Stimulated activated CD8-positive, alpha-beta memory T cell treated with anti-CD3 and anti-CD28 coated beads, Interleukin-4, amount 100 ng/mL, for 4 hours (primary cell): ENCODE measurements at regions not wholly inside any gene's neighbourhood (a gene's known extent, or its start where the extent isn't known, plus 50 kb on each side); places are given as distances from the start of the nearest gene placed in this dataset.
A peak's percentile ranks its signal among the peaks of the same experiment; 100 is the strongest.
"Not testable (repeated sequence)": the region's sequence is repeated elsewhere in the genome, so short reads cannot be mapped to it uniquely, and the experiment has no call there.

Source experiments
- DNase-seq, 2 donors: peaks; one replicate each; pipeline ENCODE4 v3.0.0-alpha.2; 2020; ENCODE audit warnings: low read depth in 2 of 2, low spot score in 1 of 2

GRCh38 chr6:30832864-30833263, 51.5 kb upstream of the DDR1 start:
- DNase-seq, result no peak

- no peak for DNase-seq
Measured at GRCh38 chr6:30830438-30830837, 53.9 kb upstream of the DDR1 start.

DNA sequence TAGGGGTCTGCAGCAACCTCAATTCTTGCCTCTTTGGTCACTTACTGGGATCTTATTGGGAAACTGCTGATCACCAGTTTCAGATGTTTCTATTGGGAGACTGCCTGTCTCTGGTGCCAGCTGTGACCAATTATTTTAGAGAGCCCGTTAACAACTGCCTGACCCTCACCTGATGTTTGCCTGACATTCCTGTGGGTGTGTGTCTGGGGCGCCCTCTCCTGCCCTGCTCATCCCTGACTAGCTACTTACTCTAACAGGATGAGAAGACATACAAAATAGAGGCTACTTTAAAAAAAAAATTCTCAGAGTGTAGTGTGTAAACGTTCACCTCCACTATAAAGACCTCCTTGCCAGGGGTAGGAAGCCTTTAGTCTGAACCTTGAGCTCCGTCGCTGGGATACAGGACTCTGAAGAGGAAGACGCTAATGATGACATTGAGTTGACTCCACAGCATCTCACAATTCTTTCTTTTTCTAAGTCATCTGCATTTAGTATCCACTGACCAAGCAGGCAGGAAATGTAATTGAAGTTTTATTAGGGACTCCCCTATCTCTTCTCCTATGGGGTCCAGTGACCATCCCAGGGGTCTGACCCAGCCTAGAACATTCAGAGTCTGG, 54.6 kb upstream of the DDR1 start:
- DNase-seq, result no peak

GRCh38 chr6:30829033-30829432, 55.3 kb upstream of the DDR1 start:
- DNase-seq, result no peak

DNA sequence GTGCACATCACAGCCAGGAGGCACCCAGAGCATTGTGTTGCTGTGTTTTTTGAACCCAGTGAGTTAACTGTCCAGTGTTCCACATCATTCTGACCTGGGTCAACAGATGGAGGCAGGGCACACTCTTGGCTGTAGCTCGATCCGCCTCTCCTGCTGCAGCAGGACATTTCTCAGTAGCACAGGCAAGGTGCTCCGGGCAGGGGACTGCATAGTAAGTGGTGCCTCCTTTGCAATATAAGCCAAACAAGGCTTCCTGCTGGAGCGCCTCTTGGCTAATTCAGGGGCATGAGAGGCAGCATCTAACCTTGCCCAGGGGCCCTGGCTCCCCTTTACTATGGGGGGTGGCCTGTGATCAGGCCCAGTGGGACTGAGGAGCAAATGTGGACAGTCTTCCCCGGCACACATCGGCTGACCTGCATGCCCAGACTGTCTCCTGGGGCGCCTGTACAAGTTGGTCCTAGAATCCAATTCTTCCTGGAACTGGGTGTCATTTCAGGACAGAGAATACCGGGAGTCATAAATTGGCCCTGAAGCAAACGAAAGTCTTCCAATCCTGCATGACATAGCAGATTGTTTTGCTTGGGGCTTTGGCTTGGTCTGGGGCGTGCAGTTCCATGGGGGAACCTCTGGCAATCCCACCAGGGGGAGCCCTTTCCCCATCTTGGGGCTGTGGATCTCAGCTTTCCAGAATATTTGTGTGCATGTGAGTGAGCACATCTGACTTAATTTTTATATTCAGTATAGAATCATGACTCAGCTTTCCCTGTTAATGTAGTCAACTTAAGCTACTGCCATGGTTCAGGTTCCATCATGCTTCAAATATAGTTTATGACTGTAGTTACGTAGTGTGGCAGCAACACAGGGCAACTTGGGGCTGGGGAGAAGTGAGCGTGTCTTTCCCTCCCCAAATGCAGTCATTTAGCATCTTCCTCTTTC, 56.0 kb upstream of the DDR1 start:
- peak; percentile 69 to 76 for DNase-seq

GRCh38 chr6:30826961-30827342, 57.4 kb upstream of the DDR1 start:
- no peak for DNase-seq

- no peak for DNase-seq
Measured at GRCh38 chr6:30824698-30825097, 59.6 kb upstream of the DDR1 start.

DNA sequence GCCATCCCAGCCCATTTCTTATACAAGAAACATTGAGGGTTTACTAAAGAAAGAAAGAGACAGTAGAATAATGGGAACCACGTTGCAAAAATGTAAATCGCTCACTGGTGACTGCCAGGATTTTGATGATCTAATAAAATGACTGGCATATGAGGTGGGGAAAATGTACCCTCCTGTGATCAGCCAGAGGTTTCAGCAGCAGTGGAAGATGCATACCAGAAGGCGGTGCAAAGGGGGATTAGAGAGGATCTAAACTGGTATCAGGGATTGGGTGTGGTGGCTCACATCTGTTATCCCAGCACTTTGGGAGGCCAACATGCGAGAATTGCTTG, 60.8 kb upstream of the DDR1 start:
- no peak for DNase-seq

- no peak for DNase-seq
Measured at GRCh38 chr6:30821862-30822784, 62.2 kb upstream of the DDR1 start.

GRCh38 chr6:30820193-30820592, 64.1 kb upstream of the DDR1 start:
- no peak for DNase-seq

DNA sequence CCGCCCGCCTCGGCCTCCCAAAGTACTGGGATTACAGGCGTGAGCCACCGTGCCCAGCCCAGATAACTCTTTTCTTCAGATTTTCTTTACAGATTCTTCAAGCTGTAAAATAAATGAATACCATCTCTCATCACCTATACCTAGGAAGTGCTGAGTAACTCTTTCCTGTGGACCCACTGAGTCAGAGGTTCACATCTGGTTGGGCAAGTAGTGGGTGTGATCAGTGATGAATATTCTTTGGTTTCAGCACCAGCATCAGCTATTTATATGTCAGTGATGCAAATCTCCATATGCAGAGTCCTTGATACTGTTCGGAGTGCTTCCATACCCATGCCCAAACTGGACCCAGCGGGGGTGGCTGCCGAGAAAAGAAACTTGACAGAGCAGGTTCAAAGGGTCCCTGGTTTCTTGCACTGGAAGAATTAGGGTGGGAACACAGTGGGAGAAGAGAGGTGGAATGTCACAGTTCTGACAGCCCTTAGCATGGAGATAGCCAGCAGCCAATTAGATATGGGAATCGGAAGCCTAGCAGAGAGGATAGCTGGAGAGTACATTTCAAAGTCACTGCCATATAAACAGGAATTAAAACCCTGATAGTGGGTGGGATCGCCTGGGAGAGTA, 64.9 kb upstream of the DDR1 start:
- DNase-seq, result peak; percentile 47 to 58

- DNase-seq, result no peak
Measured at GRCh38 chr6:30818391-30818841, 65.9 kb upstream of the DDR1 start.

DNA sequence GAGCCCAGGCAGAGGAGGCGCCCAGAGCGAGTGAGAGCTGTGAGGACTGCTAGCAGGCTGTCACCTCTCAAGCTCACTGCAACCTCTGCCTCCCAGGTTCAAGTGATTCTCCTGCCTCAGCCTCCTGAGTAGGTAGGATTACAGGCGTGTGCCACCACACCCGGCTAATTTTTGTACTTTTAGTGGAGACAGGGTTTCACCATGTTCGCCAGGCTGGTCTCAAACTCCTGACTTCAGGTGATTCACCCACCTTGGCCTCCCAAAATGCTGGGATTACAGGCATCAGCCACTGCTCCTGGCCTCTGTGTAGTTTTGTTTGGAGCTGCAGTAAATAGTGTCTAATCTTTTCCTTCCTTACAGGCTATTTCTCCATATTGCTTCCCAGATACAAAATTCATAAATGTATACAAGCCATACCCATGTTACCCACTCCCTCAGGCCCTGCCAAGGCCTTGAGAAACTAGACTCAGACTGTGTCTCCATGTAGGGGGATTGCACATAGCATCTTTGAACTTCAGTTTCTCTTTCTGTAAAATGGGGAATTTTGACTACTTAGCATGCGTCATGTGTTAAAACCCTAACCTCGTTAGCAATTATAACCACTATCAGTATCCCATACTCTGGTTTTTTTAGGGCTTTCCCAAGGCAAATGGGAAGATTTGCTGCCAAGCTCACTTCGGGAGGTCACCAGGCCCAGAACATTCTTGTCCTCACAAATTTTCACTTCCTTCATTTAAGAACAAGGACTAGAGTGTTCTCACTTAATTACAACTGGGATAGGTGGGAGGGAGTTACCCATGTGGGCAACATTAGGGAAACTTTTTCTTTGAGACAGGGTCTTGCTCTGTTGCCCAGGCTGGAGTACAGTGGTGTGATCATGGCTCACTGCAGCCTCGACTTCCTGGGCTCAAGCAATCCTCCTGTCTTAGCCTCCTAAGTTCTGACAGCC, 67.3 kb upstream of the DDR1 start:
- DNase-seq, result no peak

DNA sequence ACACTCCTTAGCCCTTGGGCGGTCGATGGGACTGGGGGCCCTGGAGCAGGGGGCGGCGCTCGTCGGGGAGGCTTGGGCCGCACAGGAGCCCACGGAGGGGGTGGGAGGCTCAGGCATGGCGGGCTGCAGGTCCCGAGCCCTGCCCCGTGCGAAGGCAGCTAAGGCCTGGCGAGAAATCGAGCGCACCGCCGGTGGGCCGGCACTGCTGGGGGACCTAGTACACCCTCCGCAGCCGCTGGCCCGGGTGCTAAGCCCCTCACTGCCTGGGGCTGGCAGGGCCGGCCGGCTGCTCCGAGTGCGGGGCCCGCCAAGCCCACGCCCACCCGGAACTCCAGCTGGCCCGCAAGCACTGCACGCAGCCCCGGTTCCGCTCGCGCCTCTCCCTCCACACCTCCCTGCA, 68.0 kb upstream of the DDR1 start:
- DNase-seq, result not testable (repeated sequence)

GRCh38 chr6:30815041-30815742, 69.1 kb upstream of the DDR1 start:
- not testable (repeated sequence) for DNase-seq

DNA sequence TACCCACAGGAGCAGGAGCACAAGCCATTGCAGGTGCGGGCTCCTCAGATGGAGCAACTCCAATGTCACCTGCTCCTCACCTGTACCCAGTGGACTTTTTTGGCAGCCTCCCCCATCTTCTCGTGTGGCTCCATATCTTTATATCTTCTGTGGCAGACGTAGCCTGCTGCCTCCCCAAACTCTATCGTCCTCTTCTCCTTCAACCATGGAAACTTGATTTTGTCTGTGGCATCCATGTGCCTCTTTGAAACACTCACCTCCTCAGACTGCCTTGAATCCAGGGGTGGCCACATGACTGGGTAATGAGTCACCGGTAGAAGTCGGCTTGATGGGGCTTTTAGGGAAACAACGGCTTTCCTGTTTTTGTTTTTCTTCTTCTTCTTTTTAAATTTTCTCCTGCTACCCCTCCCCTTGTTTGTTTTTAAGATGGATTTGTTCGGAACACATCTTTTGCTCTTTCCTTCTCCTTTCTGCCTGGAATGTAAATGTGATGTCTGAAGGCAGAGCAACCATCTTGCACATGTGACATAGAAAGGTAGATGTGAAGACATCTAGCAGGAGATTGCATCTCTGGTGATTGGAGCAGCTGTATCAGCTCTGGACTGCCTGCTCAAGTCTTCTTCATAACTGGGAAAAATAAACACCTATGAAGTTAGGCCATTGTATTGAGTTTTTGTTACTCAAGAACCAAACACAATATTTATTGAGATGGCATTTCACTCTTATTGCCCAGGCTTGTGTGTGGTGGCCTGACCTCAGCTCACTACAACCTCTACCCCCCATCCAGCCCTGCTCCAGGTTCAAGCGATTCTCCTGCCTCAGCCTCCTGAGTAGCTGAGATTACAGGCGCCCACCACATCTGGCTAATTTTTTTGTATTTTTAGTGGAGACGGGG, 69.9 kb upstream of the DDR1 start:
- DNase-seq, result no peak

GRCh38 chr6:30813631-30814145, 69.3 kb upstream of the IER3 start:
- no peak for DNase-seq

DNA sequence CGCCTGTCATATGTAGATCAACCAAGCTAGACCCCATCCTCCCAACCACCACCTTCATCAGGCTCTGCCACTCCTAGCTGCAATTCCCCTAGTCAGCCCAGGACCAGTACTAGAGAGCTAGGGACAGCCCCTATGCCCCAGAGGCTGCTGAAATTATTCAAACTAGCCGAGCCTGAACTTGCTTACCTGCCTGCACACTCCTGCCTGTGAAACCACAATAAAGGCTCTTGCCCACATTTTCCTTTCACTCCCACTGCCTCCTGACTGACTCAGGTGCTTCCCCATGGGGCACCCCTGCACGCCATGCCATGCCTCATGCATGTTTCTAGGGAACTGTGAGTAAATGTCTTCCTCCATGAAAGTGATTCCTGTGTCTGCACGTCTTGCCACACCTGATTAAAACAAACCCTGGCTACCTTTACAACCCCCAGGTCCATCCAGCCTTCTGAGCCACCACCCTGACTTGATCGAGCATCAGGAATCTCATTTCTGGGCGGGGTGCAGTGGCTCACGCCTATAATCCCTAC, 66.5 kb upstream of the IER3 start:
- DNase-seq, result peak; percentile 58 to 76
